Keratinocyte (primary cell): ENCODE measurements at regions not wholly inside any gene's neighbourhood (a gene's known extent, or its start where the extent isn't known, plus 50 kb on each side); places are given as distances from the start of the nearest gene placed in this dataset.

Experiments used
- DNase-seq: peaks from one replicate; pipeline ENCODE4 v3.0.0-alpha.2; 2011; ENCODE audit warnings: low read depth, missing footprints, low spot score
- FAIRE-seq: peaks from 2 replicates; lab custom pipeline; 2011; peaks lifted over from hg19 to GRCh38; lab: Jason Lieb, UNC
- H2AFZ ChIP-seq: 2 replicates; pipeline ENCODE4 v1.6.0; 2012; ENCODE audit warnings: low read length, control low read depth, inconsistent platforms; ENCODE audit not compliant: control insufficient read depth
- H3K27ac ChIP-seq: 2 replicates; pipeline ENCODE4 v1.5.1; 2011; ENCODE audit warnings: low read length; ENCODE audit not compliant: control insufficient read depth, insufficient read depth
- H3K27me3 ChIP-seq: 3 replicates; pipeline ENCODE4 v1.6.0; 2011; ENCODE audit warnings: low read length; ENCODE audit not compliant: control insufficient read depth, insufficient read depth; ENCODE audit errors: extremely low read depth
- H3K36me3 ChIP-seq, 2 experiments: 2 replicates in 1 of 2; 3 replicates in 1 of 2; pipeline ENCODE4 v1.5.1; 2011; ENCODE audit warnings: low read length in 2 of 2, mild to moderate bottlenecking in 1 of 2; ENCODE audit not compliant: control insufficient read depth in 2 of 2, insufficient read depth in 2 of 2; ENCODE audit errors: extremely low read depth in 1 of 2
- H3K4me1 ChIP-seq: 3 replicates; pipeline ENCODE4 v1.5.1; 2011; ENCODE audit warnings: low read length; ENCODE audit not compliant: control insufficient read depth, insufficient read depth; ENCODE audit errors: extremely low read depth
- H3K4me2 ChIP-seq: 3 replicates; pipeline ENCODE4 v1.6.0; 2011; ENCODE audit warnings: low read depth, low read length; ENCODE audit not compliant: control insufficient read depth, insufficient read depth; ENCODE audit errors: extremely low read depth
- H3K4me3 ChIP-seq, 3 experiments: fragments of 200-600 bp in 1 of 3; sonication (generic) in 1 of 3; 2 replicates in 2 of 3; 3 replicates in 1 of 3; pipeline ENCODE4 v1.5.1; 2011 to 2016; ENCODE audit warnings: low read length in 3 of 3, mild to moderate bottlenecking in 3 of 3, control low read depth in 2 of 3, inconsistent platforms in 1 of 3, low read depth in 1 of 3, mixed read lengths in 1 of 3, mixed run types in 1 of 3, moderate library complexity in 1 of 3; ENCODE audit not compliant: control insufficient read depth in 2 of 3, insufficient read depth in 2 of 3; ENCODE audit errors: extremely low read depth in 1 of 3
- H3K79me2 ChIP-seq: 2 replicates; pipeline ENCODE4 v1.6.0; 2012; ENCODE audit warnings: low read length; ENCODE audit not compliant: control insufficient read depth, insufficient read depth
- H3K9ac ChIP-seq: 3 replicates; pipeline ENCODE4 v1.6.0; 2011; ENCODE audit warnings: low read length; ENCODE audit not compliant: control insufficient read depth, insufficient read depth; ENCODE audit errors: extremely low read depth
- H3K9me1 ChIP-seq: 3 replicates; pipeline ENCODE4 v1.6.0; 2011; ENCODE audit warnings: low read length; ENCODE audit not compliant: control insufficient read depth, insufficient read depth; ENCODE audit errors: extremely low read depth
- H3K9me3 ChIP-seq: 2 replicates; pipeline ENCODE4 v1.5.1; 2012; ENCODE audit warnings: low read depth, low read length; ENCODE audit not compliant: control insufficient read depth
- H4K20me1 ChIP-seq: 3 replicates; pipeline ENCODE4 v1.6.0; 2011; ENCODE audit warnings: low read length; ENCODE audit not compliant: control insufficient read depth, insufficient read depth; ENCODE audit errors: extremely low read depth
- EZH2 ChIP-seq: IDR thresholded peaks from one replicate; pipeline ENCODE4 v1.6.1; 2012; ENCODE audit warnings: inconsistent platforms, mild to moderate bottlenecking, low read length, moderate library complexity
- dilution Hi-C: fragments of 300-500 bp; cut with MboI; formaldehyde crosslinking; loops from one replicate; pipeline ENCODE4 v1.7.0; 2020; ENCODE audit warnings: low sequenced_read_pairs; ENCODE audit not compliant: extremely low pct_ligation_motif_present
- TF ChIP-seq, protein P1 (sequence below), 3 experiments: IDR thresholded peaks in 1 of 3; conservative IDR thresholded peaks in 1 of 3; optimal IDR thresholded peaks in 1 of 3; 2 replicates in 2 of 3; 3 replicates in 1 of 3; pipeline versions ENCODE3 to v1.5.1; 2011; ENCODE audit warnings: low read length in 3 of 3, mild to moderate bottlenecking in 3 of 3, moderate library complexity in 2 of 3, control low read depth in 1 of 3, inconsistent platforms in 1 of 3; ENCODE audit not compliant: insufficient read depth in 2 of 3; ENCODE audit errors: extremely low read depth in 1 of 3

DNA sequence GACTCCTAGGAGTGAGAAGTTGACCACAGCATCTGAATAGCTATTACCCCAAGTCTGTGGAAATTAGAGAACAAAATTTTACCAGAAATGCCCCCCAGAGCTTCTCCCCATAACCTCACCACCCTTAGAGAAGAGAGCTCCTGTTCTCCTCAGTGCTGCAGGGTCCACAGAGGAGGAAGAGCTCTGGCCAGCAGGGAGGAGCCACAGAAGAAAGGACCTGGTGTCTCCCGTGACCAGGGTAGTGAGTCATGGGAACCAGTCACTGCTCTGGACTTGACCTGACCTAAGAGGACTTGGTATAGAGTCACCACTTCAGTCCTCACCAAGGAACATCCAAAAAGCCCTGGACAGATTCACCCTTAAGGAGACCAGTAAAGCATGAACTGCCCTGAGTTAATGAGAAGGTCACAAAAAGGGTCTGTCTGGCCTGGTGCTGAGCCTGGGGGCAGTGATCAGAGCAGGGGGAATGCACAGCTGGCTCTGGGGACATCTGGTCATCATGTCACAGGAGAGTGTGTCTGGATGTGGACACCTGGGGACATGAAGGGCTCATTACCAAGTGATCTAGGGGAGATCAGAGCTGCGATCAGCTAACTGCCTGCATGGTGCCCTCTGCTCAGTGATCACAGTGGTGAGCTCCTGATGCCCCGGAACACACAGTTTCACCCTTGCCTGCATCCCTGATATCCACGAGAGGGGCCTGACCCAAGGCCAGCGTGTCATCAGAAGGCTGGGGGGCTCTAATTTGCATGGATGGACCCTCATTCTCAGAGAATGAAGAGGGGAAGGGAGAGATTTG, 103.3 kb upstream of the TOP3B start:
- DNase-seq (no peak), FAIRE-seq (no peak)
- Histone ChIP-seq H3K4me3 (no peak overlapping the region), H3K9me1 (no peaks in the 10 kb centered on the region), H2AFZ (no peak overlapping the region), H3K79me2 (no peaks in the 10 kb centered on the region), H3K9me3 (no peaks in the 10 kb centered on the region), H3K27ac (no peak overlapping the region), H3K9ac (no peak overlapping the region), H3K36me3 (no peaks in the 10 kb centered on the region), H4K20me1 (no peaks in the 10 kb centered on the region), H3K27me3 (peaks cover 11% of the 10 kb centered on the region), H3K4me2 (no peak overlapping the region), H3K4me1 (no peaks in the 10 kb centered on the region)
- no peak for TF ChIP-seq EZH2
- TF ChIP-seq, protein P1, sequence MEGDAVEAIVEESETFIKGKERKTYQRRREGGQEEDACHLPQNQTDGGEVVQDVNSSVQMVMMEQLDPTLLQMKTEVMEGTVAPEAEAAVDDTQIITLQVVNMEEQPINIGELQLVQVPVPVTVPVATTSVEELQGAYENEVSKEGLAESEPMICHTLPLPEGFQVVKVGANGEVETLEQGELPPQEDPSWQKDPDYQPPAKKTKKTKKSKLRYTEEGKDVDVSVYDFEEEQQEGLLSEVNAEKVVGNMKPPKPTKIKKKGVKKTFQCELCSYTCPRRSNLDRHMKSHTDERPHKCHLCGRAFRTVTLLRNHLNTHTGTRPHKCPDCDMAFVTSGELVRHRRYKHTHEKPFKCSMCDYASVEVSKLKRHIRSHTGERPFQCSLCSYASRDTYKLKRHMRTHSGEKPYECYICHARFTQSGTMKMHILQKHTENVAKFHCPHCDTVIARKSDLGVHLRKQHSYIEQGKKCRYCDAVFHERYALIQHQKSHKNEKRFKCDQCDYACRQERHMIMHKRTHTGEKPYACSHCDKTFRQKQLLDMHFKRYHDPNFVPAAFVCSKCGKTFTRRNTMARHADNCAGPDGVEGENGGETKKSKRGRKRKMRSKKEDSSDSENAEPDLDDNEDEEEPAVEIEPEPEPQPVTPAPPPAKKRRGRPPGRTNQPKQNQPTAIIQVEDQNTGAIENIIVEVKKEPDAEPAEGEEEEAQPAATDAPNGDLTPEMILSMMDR (optimal IDR thresholded peaks at IDR 0.05 in 1 of 3, IDR thresholded peaks at IDR 0.05 in 1 of 3, conservative IDR thresholded peaks at IDR 0.05 in 1 of 3; ENCODE audit: extremely low read depth in 1 of 3, insufficient read depth in 2 of 3, low read length in 3 of 3), result no peak
- dilution Hi-C loops, result no loop called here

DNA sequence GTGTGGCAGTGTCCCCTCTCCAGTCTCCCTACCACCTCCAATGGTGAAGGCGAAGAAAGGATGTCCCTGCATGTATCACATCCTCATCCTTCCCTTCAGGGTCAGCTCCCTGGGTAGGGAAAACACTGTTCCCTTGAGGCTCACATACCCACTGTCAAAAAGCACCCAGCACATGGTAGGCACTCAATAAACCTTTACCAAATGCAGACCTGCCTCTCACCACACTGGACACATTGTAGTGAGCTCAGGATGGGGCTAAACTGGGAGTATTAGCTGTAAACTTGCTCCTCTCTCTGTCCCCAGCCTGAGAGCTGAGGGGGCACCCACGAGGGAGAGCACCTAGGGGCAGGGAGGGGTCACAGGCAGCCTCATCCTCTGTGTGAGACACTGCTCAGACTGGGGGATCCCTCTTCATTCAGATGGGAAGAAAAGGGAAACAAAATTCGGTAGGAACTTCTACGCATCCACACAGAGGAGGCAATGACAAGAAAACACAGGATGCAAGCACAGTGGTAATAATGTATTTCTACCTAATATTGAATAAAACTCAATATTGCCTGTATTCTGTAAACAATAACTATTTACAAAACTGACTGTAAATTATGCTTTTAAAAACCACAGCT, 101.6 kb upstream of the TOP3B start:
- no peaks in the 10 kb centered on the region for H3K36me3 ChIP-seq
- no peak overlapping the region for H3K9ac ChIP-seq
- DNase-seq (no peak), FAIRE-seq (no peak)
- H3K9me1 ChIP-seq, result no peaks in the 10 kb centered on the region
- no peak overlapping the region for H3K4me3 ChIP-seq
- dilution Hi-C loops, result no loop called here
- H3K9me3 ChIP-seq, result no peaks in the 10 kb centered on the region
- no peak overlapping the region for H3K27ac ChIP-seq
- H3K79me2 ChIP-seq, result no peaks in the 10 kb centered on the region
- no peak for TF ChIP-seq EZH2
- TF ChIP-seq, protein P1 (optimal IDR thresholded peaks at IDR 0.05 in 1 of 3, IDR thresholded peaks at IDR 0.05 in 1 of 3, conservative IDR thresholded peaks at IDR 0.05 in 1 of 3; ENCODE audit: extremely low read depth in 1 of 3, insufficient read depth in 2 of 3, low read length in 3 of 3), result no peak
- no peaks in the 10 kb centered on the region for H4K20me1 ChIP-seq
- no peak overlapping the region for H3K4me2 ChIP-seq
- H3K27me3 ChIP-seq, result peaks cover 11% of the 10 kb centered on the region
- no peaks in the 10 kb centered on the region for H3K4me1 ChIP-seq
- no peak overlapping the region for H2AFZ ChIP-seq
